HL-60/S4 treated with retinoic acid at 250 ng/mL for 4 days and 3 days (cell line): ENCODE measurements at regions not wholly inside any gene's neighbourhood (a gene's known extent, or its start where the extent isn't known, plus 50 kb on each side); places are given as distances from the start of the nearest gene placed in this dataset.

Source experiments
- in situ Hi-C: fragments of 300-500 bp; cut with MboI; formaldehyde crosslinking; loops from 2 replicates; pipeline ENCODE4 v1.7.0; 2022; ENCODE audit warnings: low sequenced_read_pairs

DNA sequence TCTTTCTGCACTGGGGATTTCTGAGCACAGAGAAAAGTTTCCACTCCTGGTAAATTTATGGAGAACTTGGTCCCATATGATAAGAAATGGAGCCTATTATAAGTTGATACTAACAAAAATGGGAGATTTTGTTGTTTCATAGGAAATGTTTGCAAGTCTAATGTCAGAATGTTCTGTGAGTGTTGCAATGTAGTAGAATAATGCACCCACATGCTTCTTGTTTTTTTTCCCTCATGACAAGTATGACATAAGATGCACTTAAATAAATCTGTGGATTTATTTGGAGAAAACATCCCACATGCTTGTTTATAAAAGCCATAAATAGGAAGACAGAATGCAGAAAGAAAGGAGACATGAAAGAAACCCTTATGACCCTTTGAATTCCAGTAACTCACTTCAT, 50.8 kb upstream of the KCNJ6 start:
- in situ Hi-C loops, result no loop called here

DNA sequence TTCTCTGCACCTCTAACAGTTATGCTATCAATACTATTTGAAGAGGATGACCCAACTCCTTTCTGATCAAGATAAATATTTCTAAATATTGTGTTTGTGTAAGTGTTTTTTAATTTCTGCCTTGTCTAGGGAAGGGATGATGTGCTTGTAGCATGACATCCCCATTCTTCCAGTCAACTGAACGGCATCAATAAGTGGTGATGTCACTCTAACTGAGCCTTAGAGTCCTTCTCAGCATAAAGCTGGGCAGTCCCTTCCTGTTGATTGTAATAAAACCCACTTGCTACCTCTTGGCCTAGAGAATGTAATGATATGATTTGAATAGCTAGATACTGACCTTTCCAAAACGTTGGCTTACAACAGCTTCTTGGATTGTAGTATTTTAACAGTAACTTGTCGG, 52.5 kb upstream of the KCNJ6 start:
- in situ Hi-C loops, result no loop called here

DNA sequence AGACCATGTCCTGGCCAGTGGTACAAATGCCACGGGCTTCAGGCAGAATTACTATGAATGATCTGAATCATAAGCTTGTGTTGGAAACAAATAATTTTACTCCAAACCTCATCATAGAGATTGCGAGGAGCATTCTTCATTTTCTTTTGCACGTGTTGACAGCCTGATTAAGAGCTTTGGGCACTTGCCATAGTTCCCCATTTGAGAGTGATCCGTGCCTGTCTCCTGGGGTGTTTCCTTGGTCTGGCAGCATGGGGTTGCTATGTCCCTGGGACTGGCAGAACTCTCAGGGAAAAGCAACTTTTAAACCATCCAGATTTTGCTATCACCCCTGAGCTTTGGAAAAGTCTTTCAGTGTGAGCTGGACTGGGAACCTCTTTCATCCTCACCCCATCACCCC, 54.3 kb upstream of the KCNJ6 start:
- in situ Hi-C loops, result no loop called here

DNA sequence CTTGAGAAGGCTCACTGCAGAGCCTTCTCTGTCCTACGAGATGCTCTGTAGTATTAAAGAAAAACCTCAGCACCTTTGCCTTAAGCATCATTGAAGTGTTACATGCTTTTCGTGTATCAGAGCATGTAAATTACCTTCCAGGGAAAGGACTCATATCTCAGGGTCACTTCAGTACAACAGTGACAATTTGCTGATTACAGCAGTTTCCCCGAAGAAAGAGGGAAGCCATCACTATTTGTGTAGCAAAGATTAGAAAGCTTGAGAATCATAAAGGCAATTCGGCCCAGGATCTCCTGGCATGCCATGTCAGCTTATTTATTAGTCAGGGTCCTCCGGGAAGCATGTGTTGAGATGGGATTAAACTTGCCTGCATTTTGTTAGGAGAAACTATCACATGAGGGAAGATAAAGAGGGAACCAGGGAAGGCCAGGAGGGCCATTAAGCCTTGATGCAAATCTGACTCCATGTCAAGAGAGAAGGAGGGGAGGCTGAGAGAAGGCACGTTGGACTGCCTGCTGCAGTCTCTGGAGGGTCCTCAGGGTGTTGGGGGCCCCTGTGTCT, 55.2 kb upstream of the KCNJ6 start:
- in situ Hi-C loops, result no loop called here

DNA sequence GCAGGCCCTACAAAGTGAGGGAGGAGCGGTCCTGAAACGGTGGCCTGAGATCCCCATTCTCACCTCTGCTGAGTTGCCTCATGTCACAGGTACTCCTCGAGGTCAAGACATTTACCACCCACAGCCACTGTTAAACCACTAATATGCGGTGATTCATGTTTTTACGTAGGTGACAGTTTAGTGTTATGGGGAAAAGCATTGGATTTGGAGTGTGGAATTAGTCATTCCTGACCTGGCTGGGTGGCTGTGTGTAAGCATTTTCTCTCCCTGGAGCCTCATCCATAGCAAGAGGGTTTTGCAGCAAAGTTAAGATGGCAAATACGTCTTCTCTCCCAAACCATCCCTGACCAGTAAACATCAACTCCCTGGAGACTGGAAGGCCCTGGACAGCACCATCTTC, 57.8 kb upstream of the KCNJ6 start:
- in situ Hi-C loops, result no loop called here

DNA sequence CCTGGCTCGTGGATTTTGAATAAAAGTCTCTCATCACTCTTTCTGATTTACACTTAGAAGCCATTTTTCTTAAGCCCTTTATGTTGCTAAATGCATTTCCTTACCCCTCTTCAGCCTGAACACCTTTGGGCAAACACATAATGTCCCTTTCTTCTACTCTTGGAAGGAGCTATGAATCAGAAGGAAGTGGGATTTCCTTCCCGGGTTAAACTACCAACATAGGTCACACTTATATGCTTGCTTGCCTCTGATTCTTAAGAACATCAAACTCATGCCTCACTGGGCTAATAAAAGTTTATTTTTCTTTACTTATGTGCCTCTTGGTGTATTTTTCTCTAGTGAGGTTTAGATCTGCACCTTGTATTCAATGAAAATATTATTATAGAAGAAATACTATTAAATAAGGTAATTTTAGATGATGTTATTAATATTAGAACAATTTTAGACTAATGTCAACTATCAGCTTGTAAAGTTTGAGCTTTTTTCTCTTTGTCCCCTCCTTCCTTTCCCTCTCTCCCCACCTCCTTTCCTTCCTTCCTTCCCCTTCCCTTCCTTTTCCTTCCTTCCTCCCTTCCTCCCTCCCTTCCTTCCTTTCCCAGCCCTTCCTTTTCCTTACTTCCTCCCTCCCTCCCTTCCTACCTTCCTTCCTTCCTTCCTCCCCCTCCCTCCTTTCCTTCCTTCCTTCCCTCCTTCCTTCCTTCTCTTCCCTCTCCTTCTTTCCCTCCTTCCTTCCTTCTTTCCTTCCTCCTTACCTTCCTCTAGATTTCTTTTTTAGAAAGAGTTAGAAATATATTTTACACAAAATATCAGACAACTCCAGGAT, 66.5 kb upstream of the KCNJ6 start:
- in situ Hi-C loops, result no loop called here

DNA sequence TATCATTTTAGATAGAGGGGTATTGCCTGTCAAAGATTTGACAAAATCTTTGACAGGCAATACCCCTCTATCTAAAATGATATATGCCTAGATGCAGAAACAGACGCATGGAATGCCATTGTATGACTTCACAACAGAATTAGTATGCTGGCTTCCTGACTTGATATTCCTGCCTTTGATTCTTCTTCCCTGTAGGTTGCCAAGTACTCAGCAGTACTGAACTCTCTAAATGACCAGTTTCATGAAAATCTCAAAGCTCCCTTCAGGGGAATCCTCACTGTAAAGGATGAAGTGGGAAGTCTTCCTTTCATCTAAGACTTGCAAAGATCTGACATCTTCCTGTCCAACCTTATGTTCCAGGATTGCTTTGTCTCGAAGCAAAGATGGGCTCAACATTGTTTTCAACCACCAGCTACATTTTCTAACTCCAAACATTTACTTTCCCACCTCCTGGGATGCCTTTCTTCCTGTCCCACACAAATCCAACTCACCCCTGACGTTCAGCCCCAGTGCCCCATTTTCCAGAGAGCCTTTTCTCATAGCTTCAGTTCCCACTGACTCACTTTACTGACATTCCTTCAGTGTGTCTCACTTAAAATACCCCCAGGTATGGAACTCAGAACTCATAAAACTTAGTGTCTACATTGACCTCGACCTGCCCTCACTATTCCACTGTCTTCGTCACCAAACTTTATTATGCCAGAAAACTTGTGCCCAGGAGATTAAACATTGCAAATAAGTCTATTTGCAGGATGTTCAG, 67.3 kb upstream of the KCNJ6 start:
- in situ Hi-C loops, result no loop called here

DNA sequence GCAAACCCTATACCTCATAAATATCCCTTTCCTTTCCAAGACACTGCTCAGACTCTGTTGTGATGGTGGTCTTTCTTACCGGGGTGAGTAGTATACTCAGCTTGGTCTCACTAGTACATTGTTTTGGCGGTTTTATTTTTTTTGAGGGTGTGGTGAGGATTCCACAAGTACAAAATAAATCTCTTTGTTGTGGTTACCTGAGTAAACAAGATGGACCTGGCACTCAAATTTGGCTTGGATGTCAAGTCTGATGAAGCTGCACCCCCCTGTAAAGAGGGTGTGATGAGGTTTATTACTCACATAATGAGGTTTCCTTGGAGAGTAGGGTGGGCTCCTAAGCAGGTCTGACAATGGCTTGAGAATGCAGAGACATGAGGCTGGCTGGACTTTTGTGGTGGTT, 68.2 kb upstream of the KCNJ6 start:
- in situ Hi-C loops, result no loop called here

DNA sequence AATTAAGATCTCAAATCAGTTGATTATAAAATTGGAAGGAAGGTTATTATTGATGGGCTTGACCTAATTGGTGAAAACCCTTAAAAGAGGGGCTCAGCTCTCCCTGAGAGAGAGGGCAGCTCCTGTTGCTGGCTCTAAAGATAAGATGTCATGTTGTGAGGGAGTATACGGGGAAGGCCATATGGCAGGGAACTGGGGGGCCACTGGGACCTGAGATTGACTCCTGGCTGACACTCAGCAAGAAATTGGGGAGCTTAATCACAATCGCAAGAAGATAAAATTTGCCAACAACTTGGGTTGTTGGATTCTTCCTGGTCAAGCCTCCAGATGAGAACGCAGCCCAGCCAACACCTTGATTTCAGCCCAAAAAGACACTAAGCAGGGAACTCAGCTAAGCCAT, 69.7 kb upstream of the KCNJ6 start:
- in situ Hi-C loops, result no loop called here

DNA sequence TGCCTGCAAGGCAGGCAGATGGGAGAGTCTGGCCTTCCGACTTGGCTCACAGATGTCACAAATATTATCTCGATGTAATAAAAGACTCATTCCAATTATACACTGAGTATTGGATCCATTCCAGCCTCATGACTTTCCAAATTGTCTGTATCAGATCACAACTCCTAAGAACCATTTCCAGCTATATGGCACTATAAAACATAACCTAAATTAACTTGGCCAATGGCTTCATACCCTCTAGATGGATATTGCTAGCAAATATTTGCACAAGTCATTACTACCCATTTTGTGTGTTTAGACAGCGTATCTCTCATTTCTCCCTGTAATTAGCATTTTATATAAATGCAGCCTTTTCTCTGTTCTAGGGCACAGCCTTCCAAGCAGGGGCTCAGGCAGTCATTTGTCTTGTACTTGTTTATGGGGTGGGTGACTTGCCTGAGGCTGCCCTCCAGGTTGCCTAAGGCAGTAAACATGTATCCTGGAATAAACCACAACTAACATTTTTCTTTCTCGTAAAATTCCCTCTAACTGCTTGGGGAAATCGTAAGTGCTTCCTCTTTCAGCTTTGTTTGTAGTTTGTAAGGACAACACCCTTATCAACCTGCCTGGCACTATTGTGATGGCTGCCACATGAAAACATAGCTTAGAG, 70.6 kb upstream of the KCNJ6 start:
- in situ Hi-C loops, result no loop called here

DNA sequence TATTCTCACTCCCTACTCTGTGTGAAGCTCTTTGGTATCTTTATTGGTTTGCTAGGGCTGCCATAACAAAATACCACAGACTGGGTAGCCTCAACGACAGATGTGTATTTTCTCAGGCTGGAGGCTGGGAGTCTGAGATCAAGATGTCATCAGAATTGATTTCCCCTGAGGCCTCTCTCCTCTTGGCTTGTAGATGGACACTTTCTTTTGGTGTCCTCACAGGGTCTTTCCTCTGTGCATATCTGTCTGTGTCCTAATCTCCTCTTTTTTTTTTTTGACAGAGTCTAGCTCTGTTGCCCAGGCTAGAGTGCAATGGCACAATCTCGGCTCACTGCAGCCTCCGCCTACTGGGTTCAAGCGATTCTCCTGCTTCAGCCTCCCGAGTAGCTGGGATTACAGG, 71.4 kb upstream of the KCNJ6 start:
- in situ Hi-C loops, result no loop called here

DNA sequence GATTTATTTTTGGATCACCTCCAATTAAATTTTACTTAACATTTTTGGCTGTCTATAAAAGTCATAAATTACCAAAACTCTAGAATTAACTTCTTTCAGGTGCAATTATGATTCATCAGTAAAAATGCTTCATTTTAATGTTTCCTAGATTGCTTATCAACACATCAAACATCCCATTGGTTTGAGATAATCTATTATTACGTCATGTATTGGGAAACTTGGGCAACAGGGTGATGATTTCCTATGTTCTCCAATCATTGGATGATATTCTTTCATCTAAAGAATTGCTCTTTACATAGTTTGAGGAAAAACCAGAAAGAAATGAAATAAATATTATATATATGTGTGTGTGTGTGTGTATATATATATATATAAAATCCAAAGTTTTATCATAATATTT, 76.8 kb upstream of the KCNJ6 start:
- in situ Hi-C loops, result no loop called here

DNA sequence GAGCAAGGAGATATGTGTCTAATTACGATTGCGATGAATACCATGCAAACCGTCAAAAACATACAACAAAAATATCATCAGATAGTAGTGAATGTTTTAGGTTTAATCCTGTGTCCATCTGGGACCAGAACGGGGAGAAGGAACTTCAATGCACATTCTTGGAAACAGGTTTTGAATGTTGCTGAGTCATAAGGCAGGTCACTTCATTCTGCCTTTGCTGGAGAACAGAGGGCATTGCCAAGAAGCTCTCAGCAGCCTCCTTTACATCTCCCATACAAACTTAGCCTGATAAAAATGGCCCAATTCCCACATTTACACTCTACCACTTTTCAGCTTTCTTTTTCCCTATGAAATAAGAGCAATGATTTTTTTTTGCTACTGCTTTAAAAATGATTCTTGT, 78.0 kb upstream of the KCNJ6 start:
- in situ Hi-C loops, result no loop called here

DNA sequence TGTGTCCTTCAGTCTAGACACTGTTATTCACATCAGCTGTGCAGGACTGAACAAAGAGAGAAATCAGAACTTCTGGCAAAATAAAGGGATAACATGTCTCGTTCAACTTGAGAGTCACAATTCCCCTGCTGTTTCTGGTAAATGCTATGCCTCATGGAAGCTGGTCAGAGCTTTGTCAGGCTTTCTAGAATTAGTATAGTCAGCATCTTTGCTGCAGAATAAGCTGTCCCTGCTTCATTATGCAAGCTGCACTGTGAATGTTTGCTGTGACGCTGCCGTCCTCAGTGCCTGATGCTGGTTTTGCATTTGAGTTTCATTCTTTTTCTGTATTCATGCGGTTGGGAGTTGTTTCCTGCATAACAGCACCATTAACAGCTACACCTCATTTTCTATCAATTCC, 96.4 kb upstream of the KCNJ6 start:
- in situ Hi-C loops, result no loop called here

DNA sequence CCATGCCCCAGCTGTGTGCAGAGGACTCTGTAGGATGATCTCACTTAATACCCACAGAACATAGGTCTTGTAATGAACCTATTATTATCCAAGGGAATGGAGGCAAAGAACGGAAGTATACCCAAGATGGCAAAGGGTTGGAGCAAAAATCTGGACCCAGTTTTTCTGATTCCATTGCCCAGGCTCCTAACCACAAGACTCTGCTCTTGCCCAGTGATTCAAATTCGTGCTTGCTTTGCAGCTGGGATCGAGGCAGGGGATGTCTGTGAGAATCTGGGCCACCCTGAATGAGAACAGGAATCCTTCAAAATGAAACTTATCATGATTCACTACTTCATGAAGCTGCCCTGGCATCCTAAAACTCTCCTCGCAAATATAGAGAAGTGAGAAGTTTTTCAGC, 97.5 kb upstream of the KCNJ6 start:
- in situ Hi-C loops, result no loop called here

DNA sequence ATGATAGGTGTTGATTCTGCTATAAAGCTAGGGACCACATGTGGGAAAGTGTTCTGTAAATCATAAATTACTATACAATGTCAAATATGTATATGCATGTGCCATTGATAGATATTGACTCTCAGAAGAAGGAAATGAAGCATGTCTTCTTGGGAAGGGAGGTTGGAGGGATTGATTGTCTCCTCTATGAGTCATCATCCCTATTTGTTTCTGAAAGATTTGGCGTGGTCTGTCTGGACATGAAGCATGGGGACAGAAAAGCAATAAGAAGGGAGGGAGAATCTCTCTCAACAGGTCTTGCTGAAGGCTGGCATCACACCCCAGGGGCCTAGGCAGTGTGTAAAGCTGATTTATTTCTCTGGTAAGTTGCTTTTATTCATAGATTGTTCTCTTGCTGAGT, 98.0 kb upstream of the KCNJ6 start:
- in situ Hi-C loops, result no loop called here

DNA sequence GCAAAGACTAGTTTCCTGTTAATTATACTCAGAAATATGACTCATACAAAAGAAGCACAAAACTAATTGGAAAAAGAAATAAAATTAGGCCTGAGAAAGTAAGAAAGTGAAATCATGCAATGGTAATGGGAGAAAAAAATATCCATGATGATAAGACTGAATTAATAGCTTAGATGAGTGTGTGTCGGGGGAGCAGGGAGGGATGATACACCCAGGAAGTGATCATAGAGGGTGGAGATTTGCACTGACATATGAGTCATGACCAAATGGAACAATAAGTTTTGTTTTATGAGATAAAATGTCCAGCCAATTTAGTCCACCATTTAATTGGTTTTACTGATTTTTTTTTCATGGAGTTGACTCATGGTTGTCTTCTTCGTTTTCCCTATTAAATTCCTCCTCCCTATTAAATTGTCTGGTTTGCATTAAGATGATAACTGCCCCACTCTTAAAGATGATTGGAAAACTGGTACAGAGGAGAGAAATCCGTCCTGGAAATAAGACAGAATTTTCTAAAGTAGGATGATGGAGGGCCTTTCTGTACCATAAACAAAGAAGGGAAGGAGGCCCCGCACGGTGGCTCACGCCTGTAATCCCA, 111.7 kb upstream of the KCNJ6 start:
- in situ Hi-C loops, result no loop called here

DNA sequence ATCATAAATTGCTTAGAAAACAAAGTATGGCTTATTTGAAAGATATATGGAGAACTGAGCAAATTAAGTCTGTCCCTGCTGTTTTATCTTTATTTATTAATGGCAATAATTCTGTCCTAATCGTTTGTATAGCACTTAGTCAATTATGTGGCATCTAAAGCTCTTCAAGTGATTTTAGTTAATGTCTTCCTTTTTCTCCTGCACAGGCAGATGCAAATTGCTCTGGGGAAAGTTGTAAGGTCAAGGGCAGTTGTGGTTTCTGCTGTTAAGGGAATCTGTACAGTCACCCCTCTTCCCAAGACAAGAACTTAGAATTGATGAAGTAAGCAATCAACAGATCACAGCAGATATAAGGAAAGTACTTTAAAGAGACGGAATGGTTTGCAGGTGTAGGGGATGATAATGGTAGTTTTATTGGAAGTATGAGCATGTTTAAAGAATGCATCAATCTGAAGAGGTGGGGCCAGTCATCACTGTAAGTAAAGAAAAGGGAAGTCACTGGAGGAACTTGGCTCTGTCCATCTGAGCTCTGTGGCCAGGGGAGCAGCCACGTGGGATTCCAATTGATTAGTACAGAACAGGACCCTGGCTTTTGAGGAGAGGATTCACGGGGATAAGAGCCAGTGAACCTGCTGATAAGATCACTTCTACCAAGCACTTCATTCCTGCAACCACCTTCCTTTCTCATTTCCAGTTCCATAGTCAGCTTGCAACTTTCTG, 116.0 kb upstream of the KCNJ6 start:
- in situ Hi-C loops, result no loop called here

DNA sequence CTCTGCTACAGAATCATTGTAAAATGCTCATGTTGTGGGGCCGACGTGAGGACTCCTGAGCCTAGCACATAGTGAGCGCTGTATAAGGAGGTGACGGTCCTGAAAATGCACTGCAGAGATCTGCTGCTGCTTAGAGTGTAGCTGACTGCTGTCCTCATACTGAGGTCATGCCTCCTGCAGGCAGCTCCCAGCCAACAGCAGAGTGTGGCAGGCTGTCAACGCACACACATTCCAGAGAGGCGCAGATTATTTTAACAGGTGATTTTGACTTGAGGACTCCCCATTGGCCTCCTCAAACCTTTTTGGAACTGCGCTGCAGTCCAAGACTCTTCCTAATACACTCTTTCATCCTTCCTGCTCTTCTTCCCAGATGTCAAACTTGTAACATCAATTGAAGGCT, 119.8 kb upstream of the KCNJ6 start:
- in situ Hi-C loops, result no loop called here

DNA sequence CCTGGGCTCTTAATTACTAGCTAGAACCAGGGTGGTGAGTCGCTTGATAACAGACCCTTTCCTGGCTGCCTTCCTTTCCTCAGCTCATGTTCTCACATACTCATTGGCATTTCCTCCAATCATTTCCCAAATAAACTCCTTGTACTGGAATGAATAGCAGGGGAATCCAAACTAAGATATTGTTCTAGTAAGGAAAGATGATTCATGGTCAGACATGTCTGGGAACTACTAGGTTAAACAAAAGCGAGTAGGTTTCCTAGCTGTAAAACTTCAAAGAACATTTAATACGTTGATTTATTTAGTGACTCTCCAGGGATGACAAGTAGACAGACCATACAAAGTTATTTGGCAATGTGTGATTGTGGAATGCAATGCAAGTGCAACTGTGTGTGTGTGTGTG, 121.2 kb upstream of the KCNJ6 start:
- in situ Hi-C loops, result no loop called here

DNA sequence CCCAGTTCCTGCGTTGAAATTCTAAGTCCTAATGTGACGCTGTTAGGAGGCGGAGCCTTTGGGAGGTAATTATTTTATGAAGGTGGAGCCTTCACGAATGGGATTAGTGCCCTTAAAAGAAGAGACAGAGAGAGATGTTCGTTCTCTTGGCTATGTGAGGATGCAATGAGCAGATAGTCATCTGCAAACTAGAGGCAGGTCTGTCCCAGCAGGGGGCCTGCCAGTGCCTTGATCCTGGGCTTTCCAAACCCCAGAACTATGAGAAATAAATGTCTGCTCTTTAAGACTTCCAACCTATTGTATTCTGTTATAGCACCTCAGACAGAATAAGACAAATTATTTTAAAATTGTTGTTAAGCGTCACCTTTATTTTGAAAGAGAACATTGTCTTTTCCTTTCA, 123.1 kb upstream of the KCNJ6 start:
- in situ Hi-C loops, result no loop called here
